HG03575 (cell line): ENCODE measurements at regions not wholly inside any gene's neighbourhood (a gene's known extent, or its start where the extent isn't known, plus 50 kb on each side); places are given as distances from the start of the nearest gene placed in this dataset.

ENCODE experiments used
- ATAC-seq: cut with Tn5 transposase; IDR thresholded peaks from one replicate; pipeline ENCODE4 v1.9.1; 2021; ENCODE audit not compliant: unreplicated experiment, insufficient number of reproducible peaks, low FRiP score; ENCODE audit errors: extremely low read depth

GRCh38 chr4:131054489-131055019 is 1958.6 kb downstream of the C4orf33 start:
- no peak for ATAC-seq

GRCh38 chr4:131061734-131062133 is 1965.8 kb downstream of the C4orf33 start:
- no peak for ATAC-seq

- no peak for ATAC-seq
Measured at GRCh38 chr4:131063878-131064277, 1967.9 kb downstream of the C4orf33 start.

- ATAC-seq: no peak
Measured at GRCh38 chr4:131081069-131081468, 1985.1 kb downstream of the C4orf33 start.

- ATAC-seq: no peak
Measured at GRCh38 chr4:131084997-131085396, 1989.0 kb downstream of the C4orf33 start.

GRCh38 chr4:131091896-131092295 is 1995.9 kb downstream of the C4orf33 start:
- ATAC-seq: no peak

- ATAC-seq: no peak
Measured at GRCh38 chr4:131093303-131093702, 1997.4 kb downstream of the C4orf33 start.

- ATAC-seq: no peak
Measured at GRCh38 chr4:131098976-131099375, 2003.0 kb downstream of the C4orf33 start.

GRCh38 chr4:131113273-131113672 is 2017.3 kb downstream of the C4orf33 start:
- ATAC-seq: no peak

GRCh38 chr4:131113704-131114103 is 2017.8 kb downstream of the C4orf33 start:
- no peak for ATAC-seq

- ATAC-seq: no peak
Measured at GRCh38 chr4:131119661-131120060, 2023.7 kb downstream of the C4orf33 start.

GRCh38 chr4:131137196-131137595 is 2011.9 kb upstream of the PCDH10 start:
- no peak for ATAC-seq

- no peak for ATAC-seq
Measured at GRCh38 chr4:131159261-131159660, 1989.8 kb upstream of the PCDH10 start.

GRCh38 chr4:131192318-131192717 is 1956.8 kb upstream of the PCDH10 start:
- no peak for ATAC-seq

GRCh38 chr4:131207589-131207988 is 1941.5 kb upstream of the PCDH10 start:
- ATAC-seq: no peak

- ATAC-seq: no peak
Measured at GRCh38 chr4:131248314-131248713, 1900.8 kb upstream of the PCDH10 start.

- ATAC-seq: no peak
Measured at GRCh38 chr4:131251321-131251720, 1897.8 kb upstream of the PCDH10 start.

GRCh38 chr4:131257241-131257640 is 1891.9 kb upstream of the PCDH10 start:
- no peak for ATAC-seq

- no peak for ATAC-seq
Measured at GRCh38 chr4:131258361-131258760, 1890.7 kb upstream of the PCDH10 start.

- no peak for ATAC-seq
Measured at GRCh38 chr4:131288441-131288840, 1860.7 kb upstream of the PCDH10 start.

GRCh38 chr4:131296192-131296591 is 1852.9 kb upstream of the PCDH10 start:
- no peak for ATAC-seq
